H9 (cell line): ENCODE measurements at regions not wholly inside any gene's neighbourhood (a gene's known extent, or its start where the extent isn't known, plus 50 kb on each side); places are given as distances from the start of the nearest gene placed in this dataset.

Experiments used
- DNase-seq: peaks from one replicate; pipeline ENCODE4 v3.0.0-alpha.2; 2017
- H2AFZ ChIP-seq: one replicate; pipeline ENCODE4 v1.6.1; 2013; ENCODE audit warnings: mild to moderate bottlenecking, low read length, control low read depth, moderate library complexity
- H2AK5ac ChIP-seq: 2 replicates; pipeline ENCODE4 v1.6.1; 2013; ENCODE audit warnings: low read length, control low read depth, mixed read lengths; ENCODE audit not compliant: insufficient read length
- H2BK120ac ChIP-seq: one replicate; pipeline ENCODE4 v1.6.1; 2013; ENCODE audit warnings: low read depth, mild to moderate bottlenecking, low read length, control low read depth, inconsistent platforms; ENCODE audit not compliant: poor library complexity, severe bottlenecking
- H2BK12ac ChIP-seq: 2 replicates; pipeline ENCODE4 v1.6.1; 2013; ENCODE audit warnings: low read length, control low read depth, mixed read lengths, low read depth; ENCODE audit not compliant: insufficient read length
- H2BK15ac ChIP-seq: 2 replicates; pipeline ENCODE4 v1.6.1; 2013; ENCODE audit warnings: low read depth, low read length, control low read depth
- H2BK20ac ChIP-seq: one replicate; pipeline ENCODE4 v1.6.1; 2013; ENCODE audit warnings: low read depth, mild to moderate bottlenecking, low read length, control low read depth, inconsistent platforms; ENCODE audit not compliant: poor library complexity, severe bottlenecking
- H2BK5ac ChIP-seq: 2 replicates; pipeline ENCODE4 v1.6.1; 2013; ENCODE audit warnings: low read length, control low read depth, mixed read lengths; ENCODE audit not compliant: insufficient read length
- H3K14ac ChIP-seq: 2 replicates; pipeline ENCODE4 v1.6.1; 2013; ENCODE audit warnings: low read length, control low read depth; ENCODE audit not compliant: insufficient read depth
- H3K18ac ChIP-seq: 2 replicates; pipeline ENCODE4 v1.6.1; 2013; ENCODE audit warnings: low read depth, mild to moderate bottlenecking, mixed read lengths, low read length, control low read depth; ENCODE audit not compliant: insufficient read length
- H3K23ac ChIP-seq: 2 replicates; pipeline ENCODE4 v1.6.1; 2013; ENCODE audit warnings: low read length, control low read depth, mixed read lengths, low read depth; ENCODE audit not compliant: insufficient read length
- H3K23me2 ChIP-seq: 2 replicates; pipeline ENCODE4 v1.6.1; 2013; ENCODE audit warnings: low read depth, mild to moderate bottlenecking, mixed read lengths, low read length, control low read depth; ENCODE audit not compliant: insufficient read length, poor library complexity, severe bottlenecking
- H3K27ac ChIP-seq: 2 replicates; pipeline ENCODE4 v1.5.1; 2013; ENCODE audit warnings: low read length, control low read depth, mixed read lengths, low read depth; ENCODE audit not compliant: insufficient read length
- H3K27me3 ChIP-seq: 2 replicates; pipeline ENCODE4 v1.6.1; 2013; ENCODE audit warnings: low read length, control low read depth, inconsistent platforms; ENCODE audit not compliant: insufficient read depth
- H3K4ac ChIP-seq: 2 replicates; pipeline ENCODE4 v1.6.1; 2013; ENCODE audit warnings: low read depth, mild to moderate bottlenecking, control low read depth, inconsistent platforms, low read length, moderate library complexity
- H3K4me1 ChIP-seq: 2 replicates; pipeline ENCODE4 v1.6.1; 2013; ENCODE audit warnings: low read length, control low read depth, inconsistent platforms; ENCODE audit not compliant: insufficient read depth
- H3K4me2 ChIP-seq: 2 replicates; pipeline ENCODE4 v1.6.1; 2013; ENCODE audit warnings: low read length, control low read depth, mixed read lengths; ENCODE audit not compliant: insufficient read length, insufficient read depth
- H3K56ac ChIP-seq: 2 replicates; pipeline ENCODE4 v1.6.1; 2013; ENCODE audit warnings: low read depth, mild to moderate bottlenecking, mixed read lengths, low read length, control low read depth; ENCODE audit not compliant: insufficient read length
- H3K79me1 ChIP-seq: 2 replicates; pipeline ENCODE4 v1.6.1; 2013; ENCODE audit warnings: low read depth, mild to moderate bottlenecking, moderate library complexity, low read length, control low read depth, inconsistent platforms; ENCODE audit not compliant: insufficient read depth, poor library complexity, severe bottlenecking
- H3K79me2 ChIP-seq: 2 replicates; pipeline ENCODE4 v1.6.1; 2013; ENCODE audit warnings: low read length, control low read depth, inconsistent platforms; ENCODE audit not compliant: insufficient read depth
- H3K9ac ChIP-seq: 2 replicates; pipeline ENCODE4 v1.6.1; 2013; ENCODE audit warnings: low read length, control low read depth, mixed read lengths; ENCODE audit not compliant: insufficient read length; ENCODE audit errors: extremely low read depth
- H3K9me3 ChIP-seq: one replicate; pipeline ENCODE4 v1.6.1; 2013; ENCODE audit warnings: low read depth, low read length, inconsistent platforms; ENCODE audit not compliant: control insufficient read depth
- H3T11ph ChIP-seq: one replicate; pipeline ENCODE4 v1.6.1; 2013; ENCODE audit warnings: mild to moderate bottlenecking, low read length, control low read depth, inconsistent platforms
- H4K20me1 ChIP-seq: one replicate; pipeline ENCODE4 v1.6.1; 2013; ENCODE audit not compliant: control insufficient read depth, insufficient read length, insufficient read depth
- H4K5ac ChIP-seq: 2 replicates; pipeline ENCODE4 v1.6.1; 2013; ENCODE audit warnings: low read depth, mild to moderate bottlenecking, mixed read lengths, low read length, control low read depth; ENCODE audit not compliant: insufficient read length
- H4K8ac ChIP-seq: replicated peaks from 2 replicates; pipeline ENCODE4 v1.6.1; 2013; ENCODE audit warnings: low read length, control low read depth, mixed read lengths, low read depth; ENCODE audit not compliant: insufficient read length
- H4K91ac ChIP-seq: 2 replicates; pipeline ENCODE4 v1.6.1; 2013; ENCODE audit warnings: low read depth, mild to moderate bottlenecking, moderate library complexity, mixed read lengths, low read length, control low read depth; ENCODE audit not compliant: insufficient read length
- H3K27ac Mint-ChIP-seq, 3 experiments: 2 replicates in 2 of 3; 3 replicates in 1 of 3; pipeline ENCODE4 v1.8.0; 2020 to 2021; ENCODE audit warnings: mixed read lengths in 3 of 3, mild to moderate bottlenecking in 1 of 3, moderate library complexity in 1 of 3
- H3K27me3 Mint-ChIP-seq: 2 replicates; pipeline ENCODE4 v1.8.0; 2021; ENCODE audit warnings: low read depth, mild to moderate bottlenecking, moderate library complexity, mixed read lengths
- H3K36me3 Mint-ChIP-seq, 3 experiments: 2 replicates in 2 of 3; 3 replicates in 1 of 3; pipeline ENCODE4 v1.8.0; 2020 to 2021; ENCODE audit warnings: low read depth in 3 of 3, mixed read lengths in 3 of 3; ENCODE audit not compliant: insufficient read depth in 1 of 3
- H3K4me1 Mint-ChIP-seq, 2 experiments: 2 replicates each; pipeline ENCODE4 v1.8.0; 2020; ENCODE audit warnings: mixed read lengths in 2 of 2
- H3K4me3 Mint-ChIP-seq, 2 experiments: 2 replicates in 1 of 2; 3 replicates in 1 of 2; pipeline ENCODE4 v1.8.0; 2020 to 2021; ENCODE audit warnings: mild to moderate bottlenecking in 2 of 2, mixed read lengths in 2 of 2, moderate library complexity in 1 of 2
- H3K9me3 Mint-ChIP-seq, 2 experiments: 2 replicates in 1 of 2; 3 replicates in 1 of 2; pipeline ENCODE4 v1.8.0; 2020; ENCODE audit warnings: mild to moderate bottlenecking in 2 of 2, mixed read lengths in 2 of 2, moderate library complexity in 1 of 2
- CTCF ChIP-seq: fragments of 200-600 bp; sonication (generic); conservative IDR thresholded peaks from 3 replicates; pipeline ENCODE4 v1.8.0; 2021; ENCODE audit warnings: antibody characterized with exemption, mild to moderate bottlenecking
- WGBS: extraction: QIAGEN DNeasy Blood & Tissue Kit; methylation state at CpG from one replicate; pipeline ENCODE4 v1.1.7; 2013; ENCODE audit warnings: missing lambda C conversion rate, low lambda C conversion rate, mixed read lengths; ENCODE audit not compliant: insufficient read length; ENCODE audit errors: extremely low coverage; 5-methylcytosine and 5-hydroxymethylcytosine counted together

- no peak overlapping the region for H2BK5ac ChIP-seq
- H4K5ac ChIP-seq, result no peak overlapping the region
- H2BK12ac ChIP-seq, result no peak overlapping the region
- no peaks in the 10 kb centered on the region; the same call in 1 of the 2 replicates for H3K4me1 ChIP-seq
- H3K27ac ChIP-seq, result no peak overlapping the region
- no peak overlapping the region for H4K91ac ChIP-seq
- H2BK120ac ChIP-seq, result no peak overlapping the region
- no peak overlapping the region for H2BK15ac ChIP-seq
- no peaks in the 10 kb centered on the region for H3K27me3 Mint-ChIP-seq
- H3T11ph ChIP-seq, result no peak overlapping the region
- H3K9me3 ChIP-seq, result no peaks in the 10 kb centered on the region
- no peak overlapping the region for H3K9ac ChIP-seq
- H2BK20ac ChIP-seq, result no peak overlapping the region
- H3K56ac ChIP-seq, result no peak overlapping the region
- H3K79me1 ChIP-seq, result no peaks in the 10 kb centered on the region
- H3K4me3 Mint-ChIP-seq, result no peak overlapping the region
- no peak overlapping the region for H3K23ac ChIP-seq
- H3K14ac ChIP-seq, result no peak overlapping the region
- no peak overlapping the region for H4K8ac ChIP-seq
- H3K18ac ChIP-seq, result no peak overlapping the region
- no peaks in the 10 kb centered on the region for H3K27me3 ChIP-seq
- H3K27ac Mint-ChIP-seq, result peak overlapping the region; percentile 89 to 94 (median 91)
- no peaks in the 10 kb centered on the region for H4K20me1 ChIP-seq
- H3K79me2 ChIP-seq, result no peaks in the 10 kb centered on the region
- no peak overlapping the region for H2AK5ac ChIP-seq
- H3K23me2 ChIP-seq, result no peaks in the 10 kb centered on the region
- no peak overlapping the region for H3K4ac ChIP-seq
- H3K9me3 Mint-ChIP-seq, result peaks cover 0 to 2% of the 10 kb centered on the region in 2 experiments; a peak in 2 of 5 replicates
- peaks cover 0 to 15% (median 8%) of the 10 kb centered on the region in 3 experiments; a peak in 5 of 7 replicates for H3K36me3 Mint-ChIP-seq
- whole genome bisulfite sequencing, result no CpG with 5 or more reads among the region's 1 CpG
- no peak for DNase-seq
- H3K4me1 Mint-ChIP-seq, result peaks cover 25 to 28% of the 10 kb centered on the region in 2 experiments
- no peak for TF ChIP-seq CTCF
- H3K4me2 ChIP-seq, result no peak overlapping the region
- H2AFZ ChIP-seq, result no peak overlapping the region
These were observed 736.5 kb downstream of the CETN3 start for GRCh38 chr5:89673019-89673418.
